C4-2B (cell line): ENCODE measurements at regions not wholly inside any gene's neighbourhood (a gene's known extent, or its start where the extent isn't known, plus 50 kb on each side); places are given as distances from the start of the nearest gene placed in this dataset.

Source experiments
- H3K27ac ChIP-seq: fragments of 450-650 bp; 2 replicates; pipeline ENCODE4 v1.5.1; 2017
- CTCF ChIP-seq: fragments of 450-650 bp; conservative IDR thresholded peaks from 2 replicates; pipeline ENCODE4 v1.5.1; 2017; ENCODE audit warnings: mild to moderate bottlenecking
- ZFX ChIP-seq: fragments of 450-650 bp; IDR thresholded peaks from 2 replicates; pipeline ENCODE4 v1.6.1; 2017

- TF ChIP-seq CTCF = no peak
- no peak for TF ChIP-seq ZFX
- no peak overlapping the region for H3K27ac ChIP-seq
Measured at GRCh38 chr20:11437090-11437489, 480.6 kb upstream of the BTBD3 start.

DNA sequence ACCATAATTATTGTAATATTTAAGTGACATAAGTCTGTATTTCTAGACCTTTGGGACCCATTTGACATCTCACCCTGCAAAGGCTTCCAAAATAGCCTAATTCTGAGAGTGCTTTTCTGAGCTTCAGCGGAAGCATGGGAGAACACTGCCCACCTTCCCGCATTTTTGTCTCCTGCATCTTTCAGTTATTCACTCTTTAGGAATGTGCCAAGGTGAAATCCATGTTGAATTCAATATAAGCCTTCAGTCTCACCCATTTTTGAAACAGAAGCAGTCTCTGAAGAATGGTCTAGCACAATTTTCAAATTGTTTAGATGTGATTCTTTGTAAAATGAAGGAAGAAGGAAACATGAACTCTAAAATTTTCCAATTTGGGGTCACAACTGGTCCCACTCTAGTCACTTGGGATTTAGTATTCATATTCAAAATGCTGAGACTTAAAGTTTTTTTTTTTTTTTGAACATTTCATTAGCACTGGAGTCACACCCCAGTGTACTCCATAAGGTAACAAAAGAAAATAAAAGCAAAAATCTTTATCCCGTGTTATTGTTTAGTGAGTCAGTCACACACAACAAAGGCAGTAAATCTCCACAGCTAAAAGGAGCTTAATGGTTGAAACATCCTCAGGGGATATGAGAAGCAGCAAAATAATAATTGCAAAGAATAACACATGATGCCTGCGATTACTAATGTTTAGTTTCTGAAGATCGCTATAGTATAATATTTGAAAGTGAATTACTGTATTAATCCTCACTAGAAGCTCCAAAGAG lies 479.9 kb upstream of the BTBD3 start:
- TF ChIP-seq ZFX (no peak), CTCF (no peak)
- no peak overlapping the region for H3K27ac ChIP-seq

DNA sequence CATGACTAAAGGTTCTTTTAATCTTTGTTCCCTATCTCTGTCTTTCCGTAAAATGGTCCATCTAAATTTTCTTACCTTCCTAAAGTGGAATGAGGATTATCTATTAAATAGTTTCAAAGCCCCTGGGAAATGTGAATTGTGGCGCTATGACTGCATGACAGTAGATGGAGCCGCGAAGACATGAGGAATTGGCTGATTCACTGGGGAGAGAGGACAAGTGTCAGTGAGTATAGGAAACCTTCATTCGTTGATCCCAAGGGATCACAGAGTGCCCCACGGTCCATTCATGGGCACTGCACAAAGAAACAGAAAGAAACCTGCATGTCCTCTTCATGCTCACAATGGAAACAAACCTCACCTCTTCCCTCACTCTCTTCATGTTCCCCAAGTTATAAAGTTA lies 479.3 kb upstream of the BTBD3 start:
- TF ChIP-seq CTCF = no peak
- no peak for TF ChIP-seq ZFX
- H3K27ac ChIP-seq = no peak overlapping the region

GRCh38 chr20:11443382-11444119 lies 474.1 kb upstream of the BTBD3 start:
- TF ChIP-seq CTCF (no peak), ZFX (no peak)
- H3K27ac ChIP-seq = no peak overlapping the region

GRCh38 chr20:11445161-11445560 lies 472.5 kb upstream of the BTBD3 start:
- TF ChIP-seq CTCF (no peak), ZFX (no peak)

DNA sequence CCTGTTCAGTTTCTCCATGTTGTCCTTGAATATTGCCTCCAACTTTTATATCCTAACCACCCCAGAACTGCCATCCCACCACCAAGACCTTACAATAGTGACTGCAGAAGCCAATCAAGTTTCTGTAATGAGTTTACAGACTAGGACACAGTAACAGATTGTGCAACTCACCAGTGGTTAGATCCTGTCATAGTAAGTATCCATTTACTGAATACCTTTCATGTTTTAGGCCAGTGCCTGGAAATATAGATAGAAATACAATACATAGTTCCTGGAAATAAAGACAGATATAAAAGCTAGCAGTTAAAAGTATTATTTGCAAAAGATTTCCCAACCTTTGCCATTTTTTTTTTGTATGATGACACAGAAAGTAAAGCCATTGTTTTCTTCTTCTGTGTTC lies 471.8 kb upstream of the BTBD3 start:
- no peak overlapping the region for H3K27ac ChIP-seq
- TF ChIP-seq ZFX = no peak
- no peak for TF ChIP-seq CTCF

More at GRCh38 chr20:11445161-11445560, 472.5 kb upstream of the BTBD3 start:
- no peak overlapping the region for H3K27ac ChIP-seq

DNA sequence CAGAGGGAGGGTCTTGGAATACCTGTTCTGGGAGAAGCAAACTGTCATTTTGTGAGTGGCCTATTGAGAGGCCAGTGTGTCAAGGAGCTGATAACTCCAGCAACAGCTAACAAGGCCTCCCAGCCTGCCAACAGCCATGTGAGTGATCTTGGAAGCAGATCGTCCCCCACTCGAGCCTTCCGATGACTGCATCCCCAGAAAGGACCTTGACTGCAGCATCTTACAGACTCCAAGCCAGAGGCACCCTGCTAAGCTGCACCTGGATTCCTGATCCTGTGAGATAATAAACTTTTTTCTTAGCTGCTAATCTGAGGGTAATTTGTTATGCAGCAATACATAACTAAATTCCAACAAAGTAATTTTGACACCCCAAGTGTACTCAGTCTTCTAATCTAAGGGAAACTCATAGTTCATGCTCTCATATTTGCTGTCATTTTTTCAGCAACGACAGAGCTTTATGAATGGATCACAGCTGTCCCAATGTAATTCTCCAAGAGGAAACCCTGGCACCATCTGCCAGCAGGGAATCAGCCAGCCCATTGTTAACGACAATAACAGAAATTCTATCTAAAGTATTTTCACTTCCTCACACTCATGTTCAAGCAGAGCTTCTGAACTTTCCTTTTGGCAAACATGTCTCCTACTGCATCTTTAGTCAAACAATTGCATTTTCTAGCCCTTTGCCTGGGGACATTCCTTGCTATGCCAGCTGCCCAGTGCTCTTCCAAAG lies 470.2 kb upstream of the BTBD3 start:
- no peak for TF ChIP-seq CTCF
- TF ChIP-seq ZFX = no peak
- H3K27ac ChIP-seq = no peak overlapping the region
